Endometrium (tissue), 2 donors: ENCODE measurements at regions not wholly inside any gene's neighbourhood (a gene's known extent, or its start where the extent isn't known, plus 50 kb on each side); places are given as distances from the start of the nearest gene placed in this dataset.
"Not testable (repeated sequence)": the region's sequence is repeated elsewhere in the genome, so short reads cannot be mapped to it uniquely, and the experiment has no call there.

Experiments
- FAIRE-seq: peaks from 2 replicates; lab custom pipeline; 2012; peaks lifted over from hg19 to GRCh38; lab: Jason Lieb, UNC
- donor health status: control.
- donor health status: control.

DNA sequence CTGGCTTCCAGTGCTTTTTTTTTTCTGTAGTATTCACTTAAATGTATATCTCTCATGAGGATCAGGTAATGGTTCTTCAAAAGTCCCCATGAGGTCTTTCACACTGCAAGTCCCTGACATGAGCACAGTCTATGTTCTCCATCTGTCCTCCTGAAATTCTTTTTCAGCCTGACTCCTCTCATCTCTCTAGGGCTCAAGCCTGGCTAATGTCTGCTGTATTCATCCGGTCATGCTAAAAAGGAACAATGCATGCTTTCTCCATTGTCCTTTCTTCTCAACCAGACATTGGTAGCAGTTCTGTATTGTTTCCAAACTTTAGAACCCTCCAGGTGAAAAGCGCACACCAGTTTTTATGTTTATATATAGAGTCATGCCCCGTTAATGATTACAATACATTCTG, 368.3 kb upstream of the OLFM3 start:
- no peak for FAIRE-seq

- no peak for FAIRE-seq
Measured at GRCh38 chr1:102336602-102337001, 339.9 kb upstream of the OLFM3 start.

- no peak for FAIRE-seq
Measured at GRCh38 chr1:102318104-102318806, 321.5 kb upstream of the OLFM3 start.

DNA sequence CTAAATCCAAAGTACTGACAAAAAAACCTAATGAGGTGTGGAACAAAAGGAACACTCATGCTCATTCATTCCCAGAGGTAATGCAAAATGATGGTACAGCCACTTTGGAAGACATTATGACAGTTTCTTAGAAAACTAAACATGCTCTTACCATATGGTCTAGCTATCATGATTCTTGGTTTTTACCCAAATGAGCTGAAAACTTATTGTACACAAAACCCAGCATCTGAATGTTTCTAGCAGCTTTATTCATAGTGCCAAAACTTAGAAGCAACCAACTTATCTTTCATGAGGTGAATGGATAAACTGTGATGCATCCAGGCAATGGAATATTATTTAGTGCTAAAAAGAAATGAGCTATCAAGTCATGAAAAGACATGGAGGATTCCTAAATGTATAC, 318.4 kb upstream of the OLFM3 start:
- FAIRE-seq = no peak

- no peak for FAIRE-seq
Measured at GRCh38 chr1:102296116-102296515, 299.4 kb upstream of the OLFM3 start.

DNA sequence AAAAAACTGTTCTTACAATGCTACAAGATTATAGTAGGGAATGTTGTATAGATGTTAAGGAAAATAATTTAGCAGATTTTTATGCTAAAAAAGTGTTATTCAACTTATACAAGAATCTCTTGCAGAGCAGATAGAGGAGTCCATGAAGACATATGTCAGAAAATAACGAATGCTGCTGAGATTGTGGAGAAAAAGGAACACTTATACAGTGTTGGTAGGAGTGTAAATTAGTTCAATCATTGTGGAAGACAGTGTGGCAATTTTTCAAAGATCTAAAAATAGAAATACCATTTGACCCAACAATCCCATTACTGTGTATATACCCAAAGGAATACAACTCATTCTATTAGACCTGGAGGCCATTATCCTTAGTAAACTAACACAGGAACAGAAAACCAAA, 286.2 kb upstream of the OLFM3 start:
- no peak for FAIRE-seq

- no peak for FAIRE-seq
Measured at GRCh38 chr1:102262994-102263393, 266.3 kb upstream of the OLFM3 start.

DNA sequence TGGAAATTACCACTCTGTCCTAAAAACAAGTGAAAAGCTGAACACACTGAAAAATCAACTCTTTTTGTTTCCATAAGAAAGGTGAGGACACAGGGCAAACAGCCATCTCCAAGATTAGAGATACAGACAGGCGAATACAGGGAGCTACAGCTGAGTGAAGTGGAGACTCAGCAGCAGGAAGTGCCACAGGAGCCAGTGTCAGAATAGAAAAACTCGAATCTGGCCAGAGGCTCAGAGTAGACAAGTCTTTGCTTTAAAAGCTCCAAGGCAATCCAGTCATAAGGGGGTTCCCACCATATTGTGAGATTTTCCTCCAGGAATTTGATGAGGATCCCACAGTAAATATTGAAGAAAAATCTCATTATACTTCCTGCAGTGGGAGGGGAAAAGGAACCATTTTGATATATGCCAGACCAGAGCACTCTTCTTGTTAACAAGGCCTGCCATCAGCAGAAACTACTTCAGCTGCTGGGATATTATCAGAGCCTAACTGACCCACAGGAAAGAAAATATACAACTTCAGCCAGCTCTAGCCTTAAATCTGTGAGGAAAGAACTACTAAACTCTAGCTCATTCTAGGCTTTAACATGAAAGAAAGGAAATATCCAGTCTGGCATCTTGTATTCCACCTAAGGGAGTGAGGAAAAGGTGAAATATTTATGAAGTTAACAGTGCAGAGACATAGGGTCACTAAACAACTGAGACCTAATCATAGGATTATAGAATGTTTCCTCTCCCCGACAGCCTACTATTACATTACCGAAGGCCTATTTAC, 256.2 kb upstream of the OLFM3 start:
- no peak for FAIRE-seq

- no peak for FAIRE-seq
Measured at GRCh38 chr1:102241431-102242338, 245.0 kb upstream of the OLFM3 start.

- FAIRE-seq = no peak
Measured at GRCh38 chr1:102239247-102239646, 242.5 kb upstream of the OLFM3 start.

GRCh38 chr1:102234753-102235359, 238.1 kb upstream of the OLFM3 start:
- no peak for FAIRE-seq

- FAIRE-seq = no peak
Measured at GRCh38 chr1:102219463-102219862, 222.7 kb upstream of the OLFM3 start.

DNA sequence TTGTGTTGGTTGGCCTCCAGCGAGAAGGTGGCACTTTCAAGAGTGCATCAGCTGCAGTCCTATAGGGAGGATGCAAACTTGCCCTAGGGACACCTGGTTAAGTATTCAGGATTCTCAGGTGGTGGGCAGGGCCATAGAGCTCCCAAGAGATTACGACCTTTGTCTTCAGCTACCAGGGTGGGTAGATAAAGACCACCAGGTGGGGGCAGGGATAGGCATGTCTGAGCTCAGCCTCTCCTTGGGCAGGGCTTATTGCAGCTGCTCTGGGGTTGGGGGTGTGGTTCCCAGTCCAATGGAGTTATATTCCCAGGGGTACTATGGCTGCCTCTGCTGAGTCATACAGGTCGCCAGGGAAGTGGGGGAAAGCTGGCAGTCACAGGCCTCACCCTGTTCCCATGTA, 214.2 kb upstream of the OLFM3 start:
- not testable (repeated sequence) for FAIRE-seq

- FAIRE-seq = no peak
Measured at GRCh38 chr1:102191723-102192122, 195.0 kb upstream of the OLFM3 start.

- FAIRE-seq = no peak
Measured at GRCh38 chr1:102190429-102190828, 193.7 kb upstream of the OLFM3 start.

DNA sequence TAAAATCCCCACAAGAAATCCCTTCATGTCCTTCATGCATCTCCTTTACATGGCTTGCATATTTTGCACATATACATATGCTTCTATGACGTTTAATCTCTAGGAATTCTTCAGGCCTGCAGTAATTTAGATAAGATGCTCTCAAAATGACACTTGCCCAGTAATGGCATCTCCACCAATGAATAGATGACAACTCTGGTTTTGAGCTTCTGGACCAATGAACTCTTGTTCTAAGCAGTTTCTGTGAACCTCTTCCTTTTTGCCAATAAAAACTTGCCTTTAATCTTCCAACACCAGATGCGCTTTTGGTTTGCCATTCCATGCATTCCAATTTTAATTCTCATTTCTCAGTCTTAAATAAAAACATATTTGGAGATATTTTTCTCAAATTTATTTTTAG, 189.8 kb upstream of the OLFM3 start:
- FAIRE-seq = no peak

GRCh38 chr1:102185260-102185659, 188.5 kb upstream of the OLFM3 start:
- FAIRE-seq = no peak

DNA sequence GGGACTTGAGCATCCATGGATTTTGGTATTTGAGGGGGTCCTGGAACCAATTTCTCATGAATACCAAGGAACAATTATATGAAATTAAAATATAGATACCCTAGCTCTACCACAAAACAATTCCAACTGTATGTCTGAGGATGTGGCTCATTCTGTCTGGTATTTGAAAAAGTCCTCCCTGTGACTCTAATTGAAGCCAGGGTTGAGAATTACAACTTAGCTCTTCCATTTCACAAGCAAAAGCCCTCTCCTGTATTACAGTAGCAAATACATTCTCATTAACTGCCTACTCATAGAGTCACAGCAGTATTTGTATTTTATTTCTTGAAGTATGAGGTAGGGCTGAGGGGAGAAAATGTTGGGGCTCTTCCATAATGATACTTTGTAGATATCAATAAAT, 187.8 kb upstream of the OLFM3 start:
- FAIRE-seq = no peak

GRCh38 chr1:102183711-102184110, 187.0 kb upstream of the OLFM3 start:
- FAIRE-seq = no peak

- FAIRE-seq = no peak
Measured at GRCh38 chr1:102182603-102183260, 186.0 kb upstream of the OLFM3 start.

- no peak for FAIRE-seq
Measured at GRCh38 chr1:102181341-102181740, 184.6 kb upstream of the OLFM3 start.

DNA sequence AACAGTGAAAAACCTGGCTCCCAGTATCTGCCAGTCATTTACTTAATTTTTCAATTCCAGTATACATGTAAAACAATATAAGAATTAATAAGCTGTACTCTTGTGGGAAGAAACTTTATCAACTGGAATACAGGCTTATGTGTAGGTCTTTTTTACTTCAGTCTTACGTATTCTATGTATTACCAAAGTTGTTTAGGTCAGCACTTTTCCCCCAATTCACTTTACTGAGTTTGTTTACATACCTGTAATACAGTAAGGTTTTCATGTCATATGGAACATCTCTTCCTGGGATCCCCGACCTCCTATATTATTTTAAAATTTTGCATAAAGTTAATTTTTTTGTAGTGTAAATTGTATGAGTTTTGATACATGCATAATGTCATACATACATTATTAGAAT, 181.8 kb upstream of the OLFM3 start:
- no peak for FAIRE-seq
